IMR-90 (cell line): ENCODE measurements at regions not wholly inside any gene's neighbourhood (a gene's known extent, or its start where the extent isn't known, plus 50 kb on each side); places are given as distances from the start of the nearest gene placed in this dataset.
A peak's percentile ranks its signal among the peaks of the same experiment; 100 is the strongest.

Source experiments
- BHLHE40 ChIP-seq: fragments of 150-350 bp; IDR thresholded peaks from 2 replicates; pipeline ENCODE4 v1.6.1; 2016; ENCODE audit warnings: mild to moderate bottlenecking, low read depth, low read length
- CEBPB ChIP-seq: IDR thresholded peaks from 2 replicates; pipeline ENCODE4 v1.6.1; 2012; ENCODE audit warnings: low read depth, low read length, improper control_type of control experiment
- CHD1 ChIP-seq: IDR thresholded peaks from 2 replicates; pipeline ENCODE4 v1.6.1; 2012; ENCODE audit warnings: low read depth, low read length, improper control_type of control experiment
- MAFK ChIP-seq: IDR thresholded peaks from 2 replicates; pipeline ENCODE4 v1.6.1; 2012; ENCODE audit warnings: low read depth, low read length, improper control_type of control experiment
- MXI1 ChIP-seq: IDR thresholded peaks from 2 replicates; pipeline ENCODE4 v1.6.1; 2012; ENCODE audit warnings: low read depth, mild to moderate bottlenecking, low read length, moderate library complexity, borderline replicate concordance
- POLR2A ChIP-seq: IDR thresholded peaks from 2 replicates; pipeline ENCODE4 v1.6.1; 2012; ENCODE audit warnings: mild to moderate bottlenecking, low read depth, low read length
- RFX5 ChIP-seq: IDR thresholded peaks from 2 replicates; pipeline ENCODE4 v1.8.0; 2012; ENCODE audit warnings: low read depth, mild to moderate bottlenecking, low read length, moderate library complexity
- TF ChIP-seq, protein P1 (sequence below): conservative IDR thresholded peaks from 2 replicates; pipeline ENCODE4 v1.5.1; 2012; ENCODE audit warnings: mild to moderate bottlenecking, low read depth, low read length, improper control_type of control experiment

DNA sequence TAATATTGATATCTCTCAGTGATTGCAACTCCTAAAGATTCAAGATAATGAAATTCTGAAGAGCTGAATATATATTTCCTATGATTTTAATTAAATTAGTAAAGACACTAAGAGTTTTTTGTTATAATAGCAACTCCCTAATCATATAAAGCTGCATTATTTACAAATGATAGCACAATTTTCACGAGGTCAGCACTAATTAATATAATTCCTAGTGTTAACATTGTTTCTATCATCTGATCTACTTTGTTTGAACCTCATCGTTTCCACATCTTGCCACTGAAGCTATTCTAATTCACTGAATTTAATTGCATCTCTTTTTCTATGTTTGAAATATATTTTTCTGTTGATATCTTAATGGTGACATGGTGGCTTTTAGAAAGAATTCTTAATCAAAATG lies 279.1 kb upstream of the ADGRL4 start:
- no peak for TF ChIP-seq CEBPB
- TF ChIP-seq CHD1 = no peak
- TF ChIP-seq, protein P1, sequence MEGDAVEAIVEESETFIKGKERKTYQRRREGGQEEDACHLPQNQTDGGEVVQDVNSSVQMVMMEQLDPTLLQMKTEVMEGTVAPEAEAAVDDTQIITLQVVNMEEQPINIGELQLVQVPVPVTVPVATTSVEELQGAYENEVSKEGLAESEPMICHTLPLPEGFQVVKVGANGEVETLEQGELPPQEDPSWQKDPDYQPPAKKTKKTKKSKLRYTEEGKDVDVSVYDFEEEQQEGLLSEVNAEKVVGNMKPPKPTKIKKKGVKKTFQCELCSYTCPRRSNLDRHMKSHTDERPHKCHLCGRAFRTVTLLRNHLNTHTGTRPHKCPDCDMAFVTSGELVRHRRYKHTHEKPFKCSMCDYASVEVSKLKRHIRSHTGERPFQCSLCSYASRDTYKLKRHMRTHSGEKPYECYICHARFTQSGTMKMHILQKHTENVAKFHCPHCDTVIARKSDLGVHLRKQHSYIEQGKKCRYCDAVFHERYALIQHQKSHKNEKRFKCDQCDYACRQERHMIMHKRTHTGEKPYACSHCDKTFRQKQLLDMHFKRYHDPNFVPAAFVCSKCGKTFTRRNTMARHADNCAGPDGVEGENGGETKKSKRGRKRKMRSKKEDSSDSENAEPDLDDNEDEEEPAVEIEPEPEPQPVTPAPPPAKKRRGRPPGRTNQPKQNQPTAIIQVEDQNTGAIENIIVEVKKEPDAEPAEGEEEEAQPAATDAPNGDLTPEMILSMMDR = no peak
- TF ChIP-seq POLR2A = no peak
- no peak for TF ChIP-seq MXI1
- TF ChIP-seq RFX5 = no peak
- TF ChIP-seq MAFK = peak; percentile 84
- TF ChIP-seq BHLHE40 = no peak
